RPMI7951 (cell line): ENCODE measurements at regions not wholly inside any gene's neighbourhood (a gene's known extent, or its start where the extent isn't known, plus 50 kb on each side); places are given as distances from the start of the nearest gene placed in this dataset.

Source experiments
- DNase-seq: peaks from one replicate; pipeline ENCODE4 v3.0.0-alpha.2; 2012; ENCODE audit warnings: low read depth

- DNase-seq, result no peak
Observed at GRCh38 chr1:157189986-157190982, 52.1 kb upstream of the ETV3 start.

- no peak for DNase-seq
Observed at GRCh38 chr1:157189096-157189495, 50.9 kb upstream of the ETV3 start.
